OCI-LY1 (cell line): ENCODE measurements at regions not wholly inside any gene's neighbourhood (a gene's known extent, or its start where the extent isn't known, plus 50 kb on each side); places are given as distances from the start of the nearest gene placed in this dataset.

Experiments used
- H2AFZ ChIP-seq: fragments of 200-600 bp; sonication (generic), shearing (Covaris generic); 2 replicates; pipeline ENCODE4 v1.6.0; 2014; ENCODE audit warnings: antibody characterized with exemption, mild to moderate bottlenecking, low read length
- H3F3A ChIP-seq: fragments of 200-600 bp; sonication (generic), shearing (Covaris generic); 2 replicates; pipeline ENCODE4 v1.6.0; 2014; ENCODE audit warnings: mild to moderate bottlenecking, antibody characterized with exemption, low read length, moderate library complexity; ENCODE audit not compliant: insufficient read depth
- H3K27ac ChIP-seq: fragments of 200-600 bp; sonication (generic); 2 replicates; pipeline ENCODE4 v1.5.1; 2014; ENCODE audit warnings: low read length, mixed run types, mild to moderate bottlenecking, low read depth; ENCODE audit not compliant: poor library complexity, severe bottlenecking
- H3K27me3 ChIP-seq: fragments of 200-600 bp; sonication (generic); 2 replicates; pipeline ENCODE4 v1.6.0; 2014; ENCODE audit warnings: antibody characterized with exemption, mild to moderate bottlenecking, low read length, moderate library complexity; ENCODE audit not compliant: insufficient read depth
- H3K36me3 ChIP-seq: fragments of 200-600 bp; sonication (generic); 2 replicates; pipeline ENCODE4 v1.6.1; 2014; ENCODE audit warnings: mild to moderate bottlenecking, antibody characterized with exemption, low read length, moderate library complexity, mixed read lengths; ENCODE audit not compliant: insufficient read depth
- H3K4me1 ChIP-seq: fragments of 200-600 bp; sonication (generic); 2 replicates; pipeline ENCODE4 v1.5.1; 2014; ENCODE audit warnings: mild to moderate bottlenecking, low read length, moderate library complexity; ENCODE audit not compliant: insufficient read depth, severe bottlenecking
- H3K4me2 ChIP-seq: fragments of 200-600 bp; sonication (generic), shearing (Covaris generic); 2 replicates; pipeline ENCODE4 v1.6.1; 2014; ENCODE audit warnings: low read length
- H3K4me3 ChIP-seq: fragments of 200-600 bp; sonication (generic); 2 replicates; pipeline ENCODE4 v1.5.1; 2014; ENCODE audit warnings: low read length, low read depth, mild to moderate bottlenecking, mixed read lengths; ENCODE audit not compliant: poor library complexity, severe bottlenecking
- H3K79me2 ChIP-seq: fragments of 200-600 bp; shearing (Covaris generic); 2 replicates; pipeline ENCODE4 v1.6.1; 2016; ENCODE audit warnings: mixed run types, low read length, mixed read lengths; ENCODE audit not compliant: insufficient read depth
- H3K9ac ChIP-seq: fragments of 200-600 bp; sonication (generic), shearing (Covaris generic); 2 replicates; pipeline ENCODE4 v1.6.1; 2014; ENCODE audit warnings: mild to moderate bottlenecking, low read length, mixed read lengths
- H3K9me2 ChIP-seq: fragments of 200-600 bp; sonication (generic), shearing (Covaris generic); 2 replicates; pipeline ENCODE4 v1.6.1; 2014; ENCODE audit warnings: low read depth, mild to moderate bottlenecking, low read length, mixed read lengths
- H3K9me3 ChIP-seq: fragments of 200-600 bp; shearing (Covaris generic); 2 replicates; pipeline ENCODE4 v1.6.1; 2014; ENCODE audit warnings: low read length, mixed read lengths
- H4K20me1 ChIP-seq: fragments of 200-600 bp; sonication (generic), shearing (Covaris generic); 2 replicates; pipeline ENCODE4 v1.6.0; 2016; ENCODE audit warnings: mild to moderate bottlenecking, low read length; ENCODE audit not compliant: insufficient read depth
- EZH2 ChIP-seq: fragments of 200-600 bp; sonication (generic), shearing (Covaris generic); IDR thresholded peaks from 2 replicates; pipeline ENCODE4 v1.8.0; 2017; ENCODE audit warnings: borderline replicate concordance, mixed run types, mild to moderate bottlenecking, antibody characterized with exemption, low read length, moderate library complexity, mixed read lengths
- TF ChIP-seq, protein P1 (sequence below): fragments of 200-600 bp; sonication (generic), shearing (Covaris generic); IDR thresholded peaks from 2 replicates; pipeline ENCODE4 v1.5.1; 2017; ENCODE audit warnings: mild to moderate bottlenecking, antibody characterized with exemption, low read length, moderate library complexity, mixed read lengths

DNA sequence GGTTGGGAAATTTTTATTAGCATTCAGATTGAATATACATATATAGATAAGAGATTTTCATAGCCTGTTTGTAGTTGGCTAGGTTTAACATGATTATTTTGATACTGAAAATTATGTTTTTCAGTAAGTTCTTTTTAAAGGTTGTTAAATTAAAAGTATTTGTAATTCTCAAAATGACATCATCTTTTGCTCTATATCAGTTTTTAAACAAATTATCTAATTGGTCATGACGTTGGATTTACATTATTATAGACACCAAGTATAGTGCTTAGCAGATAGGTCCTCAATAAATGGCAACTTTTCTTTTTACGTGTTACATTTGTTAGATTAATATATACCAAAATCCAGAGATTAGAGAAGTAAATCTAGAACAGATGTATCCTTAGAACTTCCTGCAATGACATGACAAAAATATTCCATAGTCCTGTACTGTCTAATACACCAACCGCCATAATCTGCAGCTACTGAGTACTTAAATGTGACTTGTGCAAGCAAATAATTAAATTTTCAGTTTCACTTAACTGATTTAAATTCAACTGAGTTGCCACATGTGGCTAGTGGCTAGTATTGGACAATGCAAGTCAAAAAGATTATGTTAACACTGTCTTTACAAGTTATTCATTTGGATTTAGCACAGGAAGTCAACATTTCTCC lies 1613.1 kb upstream of the TENM3 start:
- no peak for TF ChIP-seq EZH2
- TF ChIP-seq, protein P1, sequence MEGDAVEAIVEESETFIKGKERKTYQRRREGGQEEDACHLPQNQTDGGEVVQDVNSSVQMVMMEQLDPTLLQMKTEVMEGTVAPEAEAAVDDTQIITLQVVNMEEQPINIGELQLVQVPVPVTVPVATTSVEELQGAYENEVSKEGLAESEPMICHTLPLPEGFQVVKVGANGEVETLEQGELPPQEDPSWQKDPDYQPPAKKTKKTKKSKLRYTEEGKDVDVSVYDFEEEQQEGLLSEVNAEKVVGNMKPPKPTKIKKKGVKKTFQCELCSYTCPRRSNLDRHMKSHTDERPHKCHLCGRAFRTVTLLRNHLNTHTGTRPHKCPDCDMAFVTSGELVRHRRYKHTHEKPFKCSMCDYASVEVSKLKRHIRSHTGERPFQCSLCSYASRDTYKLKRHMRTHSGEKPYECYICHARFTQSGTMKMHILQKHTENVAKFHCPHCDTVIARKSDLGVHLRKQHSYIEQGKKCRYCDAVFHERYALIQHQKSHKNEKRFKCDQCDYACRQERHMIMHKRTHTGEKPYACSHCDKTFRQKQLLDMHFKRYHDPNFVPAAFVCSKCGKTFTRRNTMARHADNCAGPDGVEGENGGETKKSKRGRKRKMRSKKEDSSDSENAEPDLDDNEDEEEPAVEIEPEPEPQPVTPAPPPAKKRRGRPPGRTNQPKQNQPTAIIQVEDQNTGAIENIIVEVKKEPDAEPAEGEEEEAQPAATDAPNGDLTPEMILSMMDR: no peak
- Histone ChIP-seq H4K20me1 (no peaks in the 10 kb centered on the region), H3K27ac (no peak overlapping the region), H3K4me3 (no peak overlapping the region), H3K36me3 (no peaks in the 10 kb centered on the region), H2AFZ (no peak overlapping the region), H3K9ac (no peak overlapping the region), H3K4me1 (no peaks in the 10 kb centered on the region), H3K79me2 (no peaks in the 10 kb centered on the region), H3K9me2 (no peaks in the 10 kb centered on the region), H3F3A (no peaks in the 10 kb centered on the region), H3K4me2 (no peak overlapping the region), H3K27me3 (no peaks in the 10 kb centered on the region; the same call in 1 of the 2 replicates), H3K9me3 (no peaks in the 10 kb centered on the region)

DNA sequence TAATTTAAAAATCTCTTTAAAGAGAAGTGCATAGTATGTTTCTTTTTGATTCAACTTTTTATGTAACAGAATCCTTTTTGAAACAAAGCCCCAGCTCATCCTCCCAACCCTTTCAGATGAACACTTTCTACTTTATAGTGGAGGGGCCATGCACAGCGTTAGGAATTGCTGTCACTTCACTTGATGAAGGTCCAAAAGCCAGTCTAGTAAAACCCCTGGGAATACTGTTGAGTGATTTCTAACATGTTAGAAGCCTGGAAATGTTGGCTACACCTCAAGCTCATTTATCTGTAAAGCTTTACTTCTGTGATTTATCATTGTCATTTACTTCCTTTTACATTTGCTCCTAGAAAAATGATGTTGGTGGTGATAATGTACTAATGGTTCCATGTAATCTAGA lies 1608.9 kb upstream of the TENM3 start:
- Histone ChIP-seq H3K9me3 (no peaks in the 10 kb centered on the region), H3K9me2 (no peaks in the 10 kb centered on the region), H2AFZ (no peak overlapping the region), H3K27ac (no peak overlapping the region), H3K36me3 (no peaks in the 10 kb centered on the region), H3K9ac (no peak overlapping the region), H3K4me3 (no peak overlapping the region), H3K4me2 (no peak overlapping the region), H4K20me1 (no peaks in the 10 kb centered on the region), H3F3A (no peaks in the 10 kb centered on the region), H3K4me1 (no peaks in the 10 kb centered on the region), H3K79me2 (no peaks in the 10 kb centered on the region), H3K27me3 (no peaks in the 10 kb centered on the region)
- no peak for TF ChIP-seq EZH2
- TF ChIP-seq, protein P1: no peak

DNA sequence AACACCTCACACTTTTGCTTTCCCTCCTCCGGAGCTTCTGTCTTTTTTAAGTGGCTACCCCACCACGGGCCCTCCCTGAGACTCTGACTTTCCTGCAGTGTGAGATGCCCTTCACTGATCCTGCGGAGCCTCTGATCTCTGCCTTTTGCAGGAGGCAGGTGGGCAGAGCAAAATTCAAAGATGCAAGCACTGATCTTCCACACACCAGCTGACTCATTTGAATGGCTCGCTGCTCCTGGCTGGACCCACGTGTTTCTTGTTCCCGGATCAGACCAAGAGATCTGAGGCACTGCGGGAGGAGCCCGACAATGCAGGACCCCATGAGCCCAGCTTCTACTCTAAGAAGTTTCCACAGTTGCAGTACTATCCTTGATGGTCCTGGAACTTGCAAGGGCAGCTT lies 1607.9 kb upstream of the TENM3 start:
- Histone ChIP-seq H3K27me3 (no peaks in the 10 kb centered on the region), H3K36me3 (no peaks in the 10 kb centered on the region), H3K4me1 (no peaks in the 10 kb centered on the region), H3F3A (no peaks in the 10 kb centered on the region), H3K4me3 (no peak overlapping the region), H2AFZ (no peak overlapping the region), H4K20me1 (no peaks in the 10 kb centered on the region), H3K9me3 (no peaks in the 10 kb centered on the region), H3K27ac (no peak overlapping the region), H3K9ac (no peak overlapping the region), H3K4me2 (no peak overlapping the region), H3K9me2 (no peaks in the 10 kb centered on the region), H3K79me2 (no peaks in the 10 kb centered on the region)
- TF ChIP-seq EZH2: no peak
- TF ChIP-seq, protein P1: no peak
